NCI-H82 (cell line): ENCODE measurements at regions not wholly inside any gene's neighbourhood (a gene's known extent, or its start where the extent isn't known, plus 50 kb on each side); places are given as distances from the start of the nearest gene placed in this dataset.
"Not testable (repeated sequence)": the region's sequence is repeated elsewhere in the genome, so short reads cannot be mapped to it uniquely, and the experiment has no call there.

ENCODE experiments used
- DNase-seq: peaks from one replicate; lab custom pipeline; 2025; lab: John Stamatoyannopoulos, UW

- DNase-seq = peak; percentile 0
Observed at GRCh38 chr10:36053271-36053670, 411.2 kb upstream of the FZD8 start.

- no peak for DNase-seq
Observed at GRCh38 chr10:36051500-36051991, 409.4 kb upstream of the FZD8 start.

- peak; percentile 9 for DNase-seq
Observed at GRCh38 chr10:36050763-36051499, 408.8 kb upstream of the FZD8 start.

- DNase-seq = no peak
Observed at GRCh38 chr10:36048780-36049179, 406.7 kb upstream of the FZD8 start.

- DNase-seq = no peak
Observed at GRCh38 chr10:36048236-36048635, 406.1 kb upstream of the FZD8 start.

- no peak for DNase-seq
Observed at GRCh38 chr10:36042135-36042534, 400.0 kb upstream of the FZD8 start.

GRCh38 chr10:36038316-36038955 is 396.3 kb upstream of the FZD8 start:
- DNase-seq = peak; percentile 86

- DNase-seq = no peak
Observed at GRCh38 chr10:36036137-36036536, 394.0 kb upstream of the FZD8 start.

GRCh38 chr10:36033808-36034207 is 391.7 kb upstream of the FZD8 start:
- no peak for DNase-seq

GRCh38 chr10:36030516-36030915 is 388.4 kb upstream of the FZD8 start:
- DNase-seq = no peak

GRCh38 chr10:36026656-36027390 is 384.7 kb upstream of the FZD8 start:
- no peak for DNase-seq

- DNase-seq = no peak
Observed at GRCh38 chr10:36026081-36026480, 384.0 kb upstream of the FZD8 start.

- DNase-seq = no peak
Observed at GRCh38 chr10:36023939-36024338, 381.8 kb upstream of the FZD8 start.

- DNase-seq = no peak
Observed at GRCh38 chr10:36021096-36021495, 379.0 kb upstream of the FZD8 start.

- DNase-seq = no peak
Observed at GRCh38 chr10:36019749-36020148, 377.7 kb upstream of the FZD8 start.

- no peak for DNase-seq
Observed at GRCh38 chr10:36018996-36019395, 376.9 kb upstream of the FZD8 start.

- peak; percentile 29 for DNase-seq
Observed at GRCh38 chr10:36017137-36017536, 375.0 kb upstream of the FZD8 start.

- DNase-seq = no peak
Observed at GRCh38 chr10:36007369-36007768, 365.3 kb upstream of the FZD8 start.

- DNase-seq = no peak
Observed at GRCh38 chr10:36003688-36004087, 361.6 kb upstream of the FZD8 start.

- no peak for DNase-seq
Observed at GRCh38 chr10:36003031-36003600, 361.0 kb upstream of the FZD8 start.

- DNase-seq = no peak
Observed at GRCh38 chr10:36002445-36002844, 360.3 kb upstream of the FZD8 start.

- not testable (repeated sequence) for DNase-seq
Observed at GRCh38 chr10:36000754-36001153, 358.7 kb upstream of the FZD8 start.

GRCh38 chr10:35998026-35998425 is 355.9 kb upstream of the FZD8 start:
- DNase-seq = no peak
